IMR-90 (cell line): ENCODE measurements at regions not wholly inside any gene's neighbourhood (a gene's known extent, or its start where the extent isn't known, plus 50 kb on each side); places are given as distances from the start of the nearest gene placed in this dataset.

Experiments
- ATAC-seq: fragments of 200-7000 bp; cut with Tn5 transposase; 2 replicates; pipeline ENCODE4 v1.9.1; 2020; ENCODE audit warnings: low read depth, mild to moderate bottlenecking, moderate library complexity
- BruUV-seq: library from RNA; stranded (reverse); fragments of 400-500 nt; replicated peaks from 2 replicates; lab custom pipeline; 2021; lab: Mats Ljungman, UMichigan
- CTCF ChIA-PET: fragments of 300-600 bp; formaldehyde crosslinking; extraction: SDS; loops from one replicate; lab custom pipeline; 2021; ENCODE audit warnings: antibody characterized with exemption; lab: Yijun Ruan, JAX
- POLR2A ChIA-PET: fragments of 300-600 bp; sonication (Branson Sonifier 250); formaldehyde crosslinking; loops from one replicate; lab custom pipeline; 2022; ENCODE audit warnings: antibody characterized with exemption; ENCODE audit not compliant: unreplicated experiment; lab: Charles Lee
- DNase-seq: peaks from one replicate; pipeline ENCODE4 v3.0.0; 2013
- H2AFZ ChIP-seq: replicated peaks from 2 replicates; pipeline ENCODE3; 2013; ENCODE audit warnings: low read length, mild to moderate bottlenecking; ENCODE audit not compliant: poor library complexity
- H2AK5ac ChIP-seq: 2 replicates; pipeline ENCODE4 v1.6.1; 2013; ENCODE audit warnings: low read depth, low read length, inconsistent platforms
- H2AK9ac ChIP-seq: replicated peaks from 2 replicates; pipeline ENCODE3; 2013; ENCODE audit warnings: mild to moderate bottlenecking, low read depth, low read length, moderate library complexity; ENCODE audit not compliant: poor library complexity
- H2BK120ac ChIP-seq: 2 replicates; pipeline ENCODE4 v1.6.1; 2013; ENCODE audit warnings: low read depth, low read length, inconsistent platforms
- H2BK15ac ChIP-seq: 3 replicates; pipeline ENCODE4 v1.6.1; 2013; ENCODE audit warnings: low read depth, low read length, inconsistent platforms
- H2BK20ac ChIP-seq: 2 replicates; pipeline ENCODE4 v1.6.1; 2013; ENCODE audit warnings: low read depth, mild to moderate bottlenecking, inconsistent platforms, low read length, moderate library complexity
- H2BK5ac ChIP-seq: 2 replicates; pipeline ENCODE4 v1.6.1; 2013; ENCODE audit warnings: mild to moderate bottlenecking, low read depth, low read length, inconsistent platforms; ENCODE audit not compliant: poor library complexity, severe bottlenecking
- H3K14ac ChIP-seq: replicated peaks from 2 replicates; pipeline ENCODE4 v1.6.1; 2013; ENCODE audit warnings: low read depth, low read length, inconsistent platforms
- H3K18ac ChIP-seq: 2 replicates; pipeline ENCODE4 v1.6.1; 2013; ENCODE audit warnings: low read depth, low read length, control low read depth
- H3K23ac ChIP-seq: 2 replicates; pipeline ENCODE4 v1.6.1; 2013; ENCODE audit warnings: low read depth, low read length, inconsistent platforms
- H3K27ac ChIP-seq: 2 replicates; pipeline ENCODE4 v1.5.1; 2013; ENCODE audit warnings: mild to moderate bottlenecking, control low read depth, low read length; ENCODE audit not compliant: insufficient read depth
- H3K27me3 ChIP-seq: 2 replicates; pipeline ENCODE4 v1.6.1; 2013; ENCODE audit warnings: low read length; ENCODE audit not compliant: control insufficient read depth, insufficient read depth
- H3K36me3 ChIP-seq: 2 replicates; pipeline ENCODE4 v1.6.1; 2013; ENCODE audit warnings: low read length, mixed read lengths; ENCODE audit not compliant: control insufficient read depth, insufficient read depth
- H3K4ac ChIP-seq: 2 replicates; pipeline ENCODE4 v1.6.1; 2013; ENCODE audit warnings: low read depth, low read length, inconsistent platforms
- H3K4me1 ChIP-seq: 2 replicates; pipeline ENCODE4 v1.6.1; 2013; ENCODE audit warnings: low read length, mixed read lengths; ENCODE audit not compliant: control insufficient read depth, insufficient read depth
- H3K4me2 ChIP-seq: 2 replicates; pipeline ENCODE4 v1.6.1; 2013; ENCODE audit warnings: low read depth, mild to moderate bottlenecking, control low read depth, low read length, moderate library complexity
- H3K4me3 ChIP-seq: 2 replicates; pipeline ENCODE4 v1.5.1; 2013; ENCODE audit warnings: low read depth, mild to moderate bottlenecking, control low read depth, low read length, moderate library complexity; ENCODE audit not compliant: insufficient read depth
- H3K56ac ChIP-seq: 2 replicates; pipeline ENCODE4 v1.6.1; 2013; ENCODE audit warnings: low read length, inconsistent platforms; ENCODE audit not compliant: insufficient read depth; ENCODE audit errors: extremely low read depth
- H3K79me1 ChIP-seq, 2 experiments: 2 replicates each; pipeline ENCODE4 v1.6.1; 2013; ENCODE audit warnings: low read length in 2 of 2, inconsistent platforms in 1 of 2, low read depth in 1 of 2
- H3K9ac ChIP-seq: 2 replicates; pipeline ENCODE4 v1.6.1; 2013; ENCODE audit warnings: low read depth, low read length, control low read depth
- H3K9me1 ChIP-seq: 2 replicates; pipeline ENCODE4 v1.6.1; 2013; ENCODE audit warnings: low read length, inconsistent platforms; ENCODE audit not compliant: insufficient read depth
- H3K9me3 ChIP-seq: 2 replicates; pipeline ENCODE4 v1.6.1; 2013; ENCODE audit warnings: low read length; ENCODE audit not compliant: control insufficient read depth, insufficient read depth
- H4K20me1 ChIP-seq: 2 replicates; pipeline ENCODE4 v1.6.1; 2013; ENCODE audit warnings: low read length, inconsistent platforms; ENCODE audit not compliant: insufficient read depth
- H4K5ac ChIP-seq: 2 replicates; pipeline ENCODE4 v1.6.1; 2013; ENCODE audit warnings: mild to moderate bottlenecking, low read depth, low read length, control low read depth
- H4K8ac ChIP-seq, 2 experiments: 2 replicates each; pipeline ENCODE4 v1.6.1; 2013; ENCODE audit warnings: low read depth in 2 of 2, low read length in 2 of 2, control low read depth in 1 of 2, inconsistent platforms in 1 of 2
- H4K91ac ChIP-seq: 2 replicates; pipeline ENCODE4 v1.6.1; 2013; ENCODE audit warnings: low read depth, low read length, inconsistent platforms; ENCODE audit not compliant: insufficient read depth
- MXI1 ChIP-seq: IDR thresholded peaks from 2 replicates; pipeline ENCODE4 v1.6.1; 2012; ENCODE audit warnings: low read depth, mild to moderate bottlenecking, low read length, moderate library complexity, borderline replicate concordance
- NFE2L2 ChIP-seq: fragments of 150-350 bp; IDR thresholded peaks from 2 replicates; pipeline ENCODE4 v1.6.1; 2016; ENCODE audit warnings: low read depth, mild to moderate bottlenecking, low read length
- RCOR1 ChIP-seq: IDR thresholded peaks from 2 replicates; pipeline ENCODE4 v1.6.1; 2012; ENCODE audit warnings: mild to moderate bottlenecking, low read length, improper control_type of control experiment; ENCODE audit not compliant: insufficient replicate concordance
- RFX5 ChIP-seq: IDR thresholded peaks from 2 replicates; pipeline ENCODE4 v1.8.0; 2012; ENCODE audit warnings: low read depth, mild to moderate bottlenecking, low read length, moderate library complexity
- WGBS, 2 experiments: methylation state at CpG; one replicate each; pipeline versions ENCODE4 v1.1.5 to v1.1.7; 2013; ENCODE audit warnings: missing lambda C conversion rate in 2 of 2; ENCODE audit not compliant: insufficient read length in 1 of 2; ENCODE audit errors: extremely low coverage in 2 of 2; 5-methylcytosine and 5-hydroxymethylcytosine counted together
- dilution Hi-C: fragments of 300-500 bp; cut with HindIII; formaldehyde crosslinking; loops from one replicate; pipeline ENCODE4 v1.14.3; 2018; ENCODE audit warnings: low sequenced_read_pairs; ENCODE audit not compliant: unreplicated experiment
- in situ Hi-C: fragments of 300-500 bp; cut with MboI; formaldehyde crosslinking; loops from 3 replicates; pipeline ENCODE4 v1.14.3; 2019; ENCODE audit warnings: low sequenced_read_pairs, inconsistent platforms, mixed read lengths
- intact Hi-C: fragments of 100-400 bp; cut with micrococcal nuclease; formaldehyde crosslinking; loops from 2 replicates; pipeline ENCODE4 v1.10.0; 2022

- Histone ChIP-seq H3K27ac (no peak overlapping the region), H3K23ac (no peak overlapping the region), H3K4me2 (no peak overlapping the region), H3K79me1 (no peaks in the 10 kb centered on the region), H3K27me3 (no peaks in the 10 kb centered on the region), H4K5ac (no peak overlapping the region), H2BK20ac (no peak overlapping the region), H3K4me1 (no peaks in the 10 kb centered on the region), H3K56ac (no peak overlapping the region), H3K9me3 (peaks cover 15% of the 10 kb centered on the region), H3K9me1 (no peaks in the 10 kb centered on the region), H3K9ac (no peak overlapping the region), H4K91ac (no peak overlapping the region), H2AK5ac (no peak overlapping the region), H3K4me3 (no peak overlapping the region), H3K14ac (no peak overlapping the region), H2BK120ac (no peak overlapping the region), H3K4ac (no peak overlapping the region), H2BK15ac (no peak overlapping the region), H2BK5ac (no peak overlapping the region), H2AK9ac (no peak overlapping the region), H4K8ac (no peak overlapping the region), H2AFZ (no peak overlapping the region), H4K20me1 (no peaks in the 10 kb centered on the region), H3K36me3 (no peaks in the 10 kb centered on the region), H3K18ac (no peak overlapping the region)
- in situ Hi-C loops (no loop called here), intact Hi-C loops (no loop called here), dilution Hi-C loops (no loop called here)
- no TSS peak for BruUV-seq
- ChIA-PET POLR2A (no interaction called here), CTCF (no interaction called here)
- ATAC-seq = no peak
- DNase-seq = no peak
- TF ChIP-seq RFX5 = no peak
- TF ChIP-seq RCOR1 = no peak
- no peak for TF ChIP-seq MXI1
- no peak for TF ChIP-seq NFE2L2
- WGBS, 2 experiments = no CpG with 5 or more reads among the region's 2 CpGs
These were observed 57.9 kb upstream of the SLCO1B1 start for GRCh38 chr12:21073129-21073528.
